ENCODE measurements at regions not wholly inside any gene's neighbourhood (a gene's known extent, or its start where the extent isn't known, plus 50 kb on each side); places are given as distances from the start of the nearest gene placed in this dataset.

- H3K4me3 ChIP-seq (ENCODE audit: low read depth, low read length), result no peak overlapping the region
- TF ChIP-seq CTCF (IDR thresholded peaks at IDR 0.05; ENCODE audit: insufficient read depth, low read length), result no peak
- DNase-seq (ENCODE audit: low read depth), result no peak
These were observed 805.2 kb downstream of the GALR1 start for GRCh38 chr18:78054801-78055200.

DNA sequence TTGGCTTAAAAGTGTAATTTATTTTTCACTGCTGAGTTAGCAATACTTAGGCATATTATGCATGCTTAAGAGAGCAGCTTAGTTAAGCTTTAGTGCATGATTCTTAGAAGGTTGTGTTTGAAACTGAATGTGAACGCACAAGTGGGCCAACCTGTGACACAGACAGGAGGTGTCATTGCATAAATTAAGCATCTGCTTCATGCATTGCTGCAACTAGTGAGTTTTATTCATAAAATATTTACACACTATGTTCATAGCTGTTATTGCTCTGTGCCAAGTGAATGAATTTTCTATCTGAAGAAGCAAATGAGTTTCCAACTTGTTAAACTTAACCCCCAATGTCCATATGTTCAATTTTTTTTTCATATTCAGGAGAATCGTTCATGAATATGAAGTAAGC is 806.4 kb downstream of the GALR1 start:
- no peak for TF ChIP-seq CTCF (IDR thresholded peaks at IDR 0.05; ENCODE audit: insufficient read depth, low read length)
- no peak for DNase-seq (ENCODE audit: low read depth)
- H3K4me3 ChIP-seq (ENCODE audit: low read depth, low read length), result no peak overlapping the region

- no peak for DNase-seq (ENCODE audit: low read depth)
- no peak overlapping the region for H3K4me3 ChIP-seq (ENCODE audit: low read depth, low read length)
- TF ChIP-seq CTCF (IDR thresholded peaks at IDR 0.05; ENCODE audit: insufficient read depth, low read length), result no peak
These were observed 820.4 kb downstream of the GALR1 start for GRCh38 chr18:78069784-78070664.

GRCh38 chr18:78071166-78071710 is 821.6 kb downstream of the GALR1 start:
- no peak for TF ChIP-seq CTCF (IDR thresholded peaks at IDR 0.05; ENCODE audit: insufficient read depth, low read length)
- no peak overlapping the region for H3K4me3 ChIP-seq (ENCODE audit: low read depth, low read length)
- DNase-seq (ENCODE audit: low read depth), result no peak

DNA sequence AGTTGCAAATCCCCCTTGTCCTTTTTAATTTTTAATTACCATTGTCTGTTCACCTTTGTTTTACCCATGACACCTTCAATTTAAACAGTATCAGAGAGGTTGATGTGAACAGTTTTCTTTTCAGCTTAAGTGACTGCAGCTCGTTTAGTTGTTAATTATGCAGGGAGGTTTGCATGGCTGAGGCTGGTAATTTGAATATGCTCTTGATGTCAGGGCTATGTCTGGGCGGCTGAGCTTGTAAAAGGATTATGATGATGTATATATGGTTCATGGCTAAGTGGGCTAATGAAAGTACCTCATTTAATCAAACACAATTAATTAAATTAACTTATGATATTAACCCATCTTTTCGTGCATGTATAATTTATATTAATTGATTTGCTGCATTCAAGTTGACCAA is 822.1 kb downstream of the GALR1 start:
- no peak overlapping the region for H3K4me3 ChIP-seq (ENCODE audit: low read depth, low read length)
- DNase-seq (ENCODE audit: low read depth), result no peak
- TF ChIP-seq CTCF (IDR thresholded peaks at IDR 0.05; ENCODE audit: insufficient read depth, low read length), result no peak

- no peak for TF ChIP-seq CTCF (IDR thresholded peaks at IDR 0.05; ENCODE audit: insufficient read depth, low read length)
- H3K4me3 ChIP-seq (ENCODE audit: low read depth, low read length), result no peak overlapping the region
- DNase-seq (ENCODE audit: low read depth), result no peak
These were observed 822.7 kb downstream of the GALR1 start for GRCh38 chr18:78072375-78072774.

Measured in fibroblast of the aortic adventitia (primary cell).